ENCODE measurements at regions not wholly inside any gene's neighbourhood (a gene's known extent, or its start where the extent isn't known, plus 50 kb on each side); places are given as distances from the start of the nearest gene placed in this dataset.
"Not testable (repeated sequence)": the region's sequence is repeated elsewhere in the genome, so short reads cannot be mapped to it uniquely, and the experiment has no call there.

- no peak for DNase-seq
Observed at GRCh38 chr5:112534067-112534583, 115.0 kb upstream of the EPB41L4A start.

GRCh38 chr5:112534611-112535255, 115.7 kb upstream of the EPB41L4A start:
- no peak for DNase-seq

- no peak for DNase-seq
Observed at GRCh38 chr5:112535356-112535755, 116.3 kb upstream of the EPB41L4A start.

GRCh38 chr5:112544558-112544957, 125.5 kb upstream of the EPB41L4A start:
- DNase-seq, result not testable (repeated sequence)

GRCh38 chr5:112546946-112547592, 128.0 kb upstream of the EPB41L4A start:
- no peak for DNase-seq

- DNase-seq, result no peak
Observed at GRCh38 chr5:112548246-112548881, 129.3 kb upstream of the EPB41L4A start.

- DNase-seq, result no peak
Observed at GRCh38 chr5:112549127-112549526, 130.1 kb upstream of the EPB41L4A start.

GRCh38 chr5:112549605-112550166, 130.6 kb upstream of the EPB41L4A start:
- no peak for DNase-seq

GRCh38 chr5:112551419-112552032, 132.4 kb upstream of the EPB41L4A start:
- DNase-seq, result peak; percentile 48

GRCh38 chr5:112552216-112552615, 133.1 kb upstream of the EPB41L4A start:
- DNase-seq, result no peak

- DNase-seq, result no peak
Observed at GRCh38 chr5:112552791-112553190, 133.7 kb upstream of the EPB41L4A start.

- DNase-seq, result no peak
Observed at GRCh38 chr5:112554101-112554977, 135.3 kb upstream of the EPB41L4A start.

- no peak for DNase-seq
Observed at GRCh38 chr5:112555197-112555596, 136.1 kb upstream of the EPB41L4A start.

- DNase-seq, result no peak
Observed at GRCh38 chr5:112555691-112556090, 136.6 kb upstream of the EPB41L4A start.

- DNase-seq, result not testable (repeated sequence)
Observed at GRCh38 chr5:112559501-112559900, 140.4 kb upstream of the EPB41L4A start.

- DNase-seq, result no peak
Observed at GRCh38 chr5:112560371-112560770, 141.3 kb upstream of the EPB41L4A start.

GRCh38 chr5:112563169-112563826, 144.2 kb upstream of the EPB41L4A start:
- no peak for DNase-seq

GRCh38 chr5:112566251-112566650, 147.2 kb upstream of the EPB41L4A start:
- DNase-seq, result no peak

GRCh38 chr5:112569596-112569995, 150.5 kb upstream of the EPB41L4A start:
- DNase-seq, result no peak

- DNase-seq, result no peak
Observed at GRCh38 chr5:112570708-112571444, 151.8 kb upstream of the EPB41L4A start.
